K562 (cell line): ENCODE measurements at regions not wholly inside any gene's neighbourhood (a gene's known extent, or its start where the extent isn't known, plus 50 kb on each side); places are given as distances from the start of the nearest gene placed in this dataset.
A peak's percentile ranks its signal among the peaks of the same experiment; 100 is the strongest.

ENCODE experiments used
- CTCF ChIP-seq, 3 experiments: IDR thresholded peaks in 2 of 3; conservative IDR thresholded peaks in 1 of 3; 2 replicates each; pipeline ENCODE4 v1.5.1; 2011 to 2012; ENCODE audit warnings: low read length in 3 of 3, mild to moderate bottlenecking in 3 of 3, control low read depth in 2 of 3, improper control_type of control experiment in 1 of 3, inconsistent platforms in 1 of 3, low read depth in 1 of 3, mixed read lengths in 1 of 3, moderate library complexity in 1 of 3; ENCODE audit not compliant: insufficient read depth in 2 of 3
- DNMT1 ChIP-seq: fragments of 450-650 bp; IDR thresholded peaks from 2 replicates; pipeline ENCODE4 v1.6.1; 2016; ENCODE audit warnings: antibody characterized with exemption, mild to moderate bottlenecking
- GMEB1 ChIP-seq: fragments of 250-450 bp; sonication (Bioruptor Pico); IDR thresholded peaks from 2 replicates; pipeline ENCODE4 v1.4.0; 2020; ENCODE audit warnings: mild to moderate bottlenecking
- HMBOX1 ChIP-seq: sonication (generic); IDR thresholded peaks from 2 replicates; pipeline ENCODE4 v1.6.1; 2016
- KAT8 ChIP-seq: fragments of 450-650 bp; IDR thresholded peaks from 2 replicates; pipeline ENCODE4 v1.6.1; 2016; ENCODE audit warnings: low read depth, mild to moderate bottlenecking
- MLX ChIP-seq, 2 experiments: fragments of 450-650 bp in 1 of 2; sonication (generic) in 1 of 2; formaldehyde crosslinking; conservative IDR thresholded peaks; 2 replicates each; pipeline versions ENCODE4 v1.4.0 to v1.8.1; 2020 to 2022; ENCODE audit warnings: mild to moderate bottlenecking in 1 of 2, missing genetic modification reagents in 1 of 2
- MTA1 ChIP-seq: fragments of 450-650 bp; IDR thresholded peaks from 2 replicates; pipeline ENCODE4 v1.6.1; 2017; ENCODE audit warnings: borderline replicate concordance
- NR0B1 ChIP-seq: fragments of 450-650 bp; IDR thresholded peaks from one replicate; pipeline ENCODE4 v1.6.1; 2018; ENCODE audit warnings: mild to moderate bottlenecking, moderate library complexity; ENCODE audit not compliant: partially characterized antibody
- PBX2 ChIP-seq, 2 experiments: IDR thresholded peaks in 1 of 2; conservative IDR thresholded peaks in 1 of 2; 2 replicates each; pipeline ENCODE4 v1.6.1; 2016; ENCODE audit warnings: low read depth in 2 of 2, mild to moderate bottlenecking in 1 of 2, missing compliant biosample characterization in 1 of 2, missing genetic modification characterization in 1 of 2, moderate library complexity in 1 of 2
- PHF21A ChIP-seq: fragments of 450-650 bp; IDR thresholded peaks from 2 replicates; pipeline ENCODE4 v1.6.1; 2017; ENCODE audit warnings: low read depth, borderline replicate concordance
- SAFB2 ChIP-seq: fragments of 200-400 bp; formaldehyde crosslinking; IDR thresholded peaks from 2 replicates; pipeline ENCODE4 v1.6.1; 2018; ENCODE audit warnings: borderline replicate concordance, low read length, low read depth, moderate library complexity; ENCODE audit not compliant: severe bottlenecking
- SMARCA5 ChIP-seq: fragments of 450-650 bp; IDR thresholded peaks from 2 replicates; pipeline ENCODE4 v1.6.1; 2016
- TOE1 ChIP-seq, 2 experiments: fragments of 450-650 bp in 1 of 2; sonication (generic) in 1 of 2; formaldehyde crosslinking in 1 of 2; IDR thresholded peaks; 2 replicates each; pipeline versions ENCODE4 v1.7.1 to v1.8.0; 2016 to 2022; ENCODE audit warnings: borderline replicate concordance in 2 of 2, mild to moderate bottlenecking in 2 of 2, antibody characterized with exemption in 1 of 2, inconsistent platforms in 1 of 2, low read depth in 1 of 2, missing genetic modification reagents in 1 of 2, moderate library complexity in 1 of 2
- ZEB2 ChIP-seq: fragments of 450-650 bp; IDR thresholded peaks from 2 replicates; pipeline ENCODE4 v1.6.1; 2016
- ZNF134 ChIP-seq: fragments of 250-450 bp; sonication (Bioruptor Pico); conservative IDR thresholded peaks from 2 replicates; pipeline ENCODE4 v1.4.0; 2020
- ZNF431 ChIP-seq: sonication (generic); formaldehyde crosslinking; IDR thresholded peaks from 2 replicates; pipeline ENCODE4 v1.8.0; 2022; ENCODE audit warnings: mild to moderate bottlenecking, missing genetic modification reagents
- ZSCAN32 ChIP-seq: fragments of 450-650 bp; formaldehyde crosslinking; IDR thresholded peaks from 2 replicates; pipeline ENCODE4 v1.4.0; 2020; ENCODE audit warnings: mild to moderate bottlenecking, moderate library complexity

GRCh38 chr20:53750827-53751619 is 157.4 kb upstream of the ZNF217 start (continued):
- TF ChIP-seq NR0B1 (no peak), TOE1 (IDR thresholded peaks at IDR 0.05; ENCODE audit: borderline replicate concordance) (peak; percentile 52; the same call in 1 of the 2 replicates), TOE1 (CRISPR knock-in tag; IDR thresholded peaks at IDR 0.05; ENCODE audit: borderline replicate concordance, low read depth) (no peak), MLX (CRISPR knock-in tag; conservative IDR thresholded peaks at IDR 0.05) (no peak), ZNF431 (CRISPR knock-in tag) (no peak), HMBOX1 (peak; percentile 78), GMEB1 (CRISPR knock-in tag) (no peak), PBX2 (CRISPR knock-in tag; IDR thresholded peaks at IDR 0.05; ENCODE audit: low read depth) (no peak), PBX2 (tag; conservative IDR thresholded peaks at IDR 0.05; ENCODE audit: low read depth) (no peak), ZSCAN32 (no peak), ZEB2 (no peak), SMARCA5 (no peak), MTA1 (no peak; the same call in 1 of the 2 replicates), SAFB2 (no peak), CTCF (IDR thresholded peaks at IDR 0.05 in 2 of 3, conservative IDR thresholded peaks at IDR 0.05 in 1 of 3; ENCODE audit: insufficient read depth in 2 of 3, low read depth in 1 of 3, low read length in 3 of 3) (no peak), PHF21A (no peak), ZNF134 (CRISPR knock-in tag) (no peak), DNMT1 (no peak), KAT8 (no peak)
